ENCODE measurements at regions not wholly inside any gene's neighbourhood (a gene's known extent, or its start where the extent isn't known, plus 50 kb on each side); places are given as distances from the start of the nearest gene placed in this dataset.

- no peak for TF ChIP-seq CTCF (IDR thresholded peaks at IDR 0.05)
- no peak for TF ChIP-seq EP300 (IDR thresholded peaks at IDR 0.05; ENCODE audit: borderline replicate concordance in 1 of 2, low read depth in 1 of 2, low read length in 1 of 2)
- no peak for TF ChIP-seq TAF1 (IDR thresholded peaks at IDR 0.05; ENCODE audit: borderline replicate concordance, low read depth, low read length)
- no peak for TF ChIP-seq MAX (IDR thresholded peaks at IDR 0.05; ENCODE audit: low read depth)
- TF ChIP-seq POLR2AphosphoS5 (IDR thresholded peaks at IDR 0.05; ENCODE audit: low read depth, low read length) = no peak
- TF ChIP-seq RFX5 (IDR thresholded peaks at IDR 0.05; ENCODE audit: low read length) = no peak
- no peak for TF ChIP-seq RAD21 (IDR thresholded peaks at IDR 0.05; ENCODE audit: low read length)
- no peak for TF ChIP-seq SIN3A (IDR thresholded peaks at IDR 0.05; ENCODE audit: borderline replicate concordance, low read depth, low read length)
- TF ChIP-seq ZBTB33 (IDR thresholded peaks at IDR 0.05; ENCODE audit: borderline replicate concordance, low read depth) = no peak
- TF ChIP-seq GABPA (IDR thresholded peaks at IDR 0.05; ENCODE audit: low read depth) = no peak
These were observed 1500.8 kb upstream of the IGFBP7 start for GRCh38 chr4:58611012-58611411.

All from SK-N-SH (cell line).